ENCODE measurements at regions not wholly inside any gene's neighbourhood (a gene's known extent, or its start where the extent isn't known, plus 50 kb on each side); places are given as distances from the start of the nearest gene placed in this dataset.
"Not testable (repeated sequence)": the region's sequence is repeated elsewhere in the genome, so short reads cannot be mapped to it uniquely, and the experiment has no call there.

GRCh38 chr14:30450631-30451545, 108.1 kb upstream of the G2E3 start:
- no peak for DNase-seq

GRCh38 chr14:30456296-30456695, 102.7 kb upstream of the G2E3 start:
- DNase-seq: no peak

- no peak for DNase-seq
These were observed 96.6 kb upstream of the G2E3 start for GRCh38 chr14:30462358-30462757.

GRCh38 chr14:30464481-30464880, 94.5 kb upstream of the G2E3 start:
- DNase-seq: no peak

GRCh38 chr14:30468354-30468753, 90.6 kb upstream of the G2E3 start:
- no peak for DNase-seq

GRCh38 chr14:30471980-30472379, 87.0 kb upstream of the G2E3 start:
- DNase-seq: no peak

- not testable (repeated sequence) for DNase-seq
These were observed 84.9 kb upstream of the G2E3 start for GRCh38 chr14:30473846-30474696.

- DNase-seq: no peak
These were observed 76.7 kb upstream of the G2E3 start for GRCh38 chr14:30482276-30482675.

- DNase-seq: no peak
These were observed 74.8 kb upstream of the G2E3 start for GRCh38 chr14:30484201-30484600.

- DNase-seq: no peak
These were observed 74.0 kb upstream of the G2E3 start for GRCh38 chr14:30484976-30485375.

- DNase-seq: no peak
These were observed 62.1 kb upstream of the G2E3 start for GRCh38 chr14:30496852-30497251.

GRCh38 chr14:30499358-30499757, 59.6 kb upstream of the G2E3 start:
- no peak for DNase-seq

GRCh38 chr14:30500222-30500621, 58.7 kb upstream of the G2E3 start:
- DNase-seq: no peak

GRCh38 chr14:30507209-30507608, 51.7 kb upstream of the G2E3 start:
- DNase-seq: no peak

Measured in stimulated activated CD4-positive, alpha-beta T cell treated with anti-CD3 and anti-CD28 coated beads, Interleukin-2, amount 100 ng/mL, for 24 hours (primary cell).